ENCODE measurements at regions not wholly inside any gene's neighbourhood (a gene's known extent, or its start where the extent isn't known, plus 50 kb on each side); places are given as distances from the start of the nearest gene placed in this dataset.

DNA sequence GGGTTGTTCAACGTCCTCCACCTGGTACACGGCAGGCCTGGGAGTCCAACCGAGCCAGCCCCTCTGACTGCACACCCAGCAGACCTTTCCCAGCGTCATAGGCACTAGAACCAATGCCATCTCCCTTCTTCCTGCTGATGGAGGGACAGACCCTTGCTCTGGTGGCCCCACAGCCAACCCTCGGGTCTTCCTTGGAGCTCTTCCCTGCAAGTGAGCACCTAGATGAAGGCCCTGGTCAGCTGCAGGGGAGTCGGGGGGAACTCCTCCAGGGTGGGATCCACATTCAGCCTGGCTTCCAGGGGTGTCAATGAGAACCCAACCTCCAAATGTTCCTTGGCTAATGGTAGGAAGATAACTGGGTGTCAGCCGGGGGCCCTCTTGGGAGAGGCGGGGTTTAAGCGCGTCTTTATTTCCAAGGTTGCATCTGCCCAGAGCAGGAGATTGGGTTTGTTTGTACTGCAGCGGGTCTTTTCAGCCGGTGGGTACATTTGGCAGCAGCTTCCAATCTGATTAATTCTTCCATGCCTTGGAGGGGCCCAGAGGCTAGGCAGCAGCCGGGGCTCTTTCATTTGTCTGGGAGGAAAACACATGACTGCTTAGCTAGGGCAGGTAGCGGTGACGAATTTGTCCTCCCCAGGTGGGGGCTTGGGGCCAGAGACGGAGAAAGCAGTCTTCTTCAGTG is 56.0 kb upstream of the SHISAL1 start:
- no peak overlapping the region for H3K4me3 ChIP-seq (ENCODE audit: low read depth, low read length)
- no peak for DNase-seq (ENCODE audit: low read depth)
- no peak for TF ChIP-seq MAX (IDR thresholded peaks at IDR 0.05; ENCODE audit: low read depth, low read length)
- TF ChIP-seq MYC (IDR thresholded peaks at IDR 0.05; ENCODE audit: low read depth, low read length): no peak
- TF ChIP-seq, protein P1, sequence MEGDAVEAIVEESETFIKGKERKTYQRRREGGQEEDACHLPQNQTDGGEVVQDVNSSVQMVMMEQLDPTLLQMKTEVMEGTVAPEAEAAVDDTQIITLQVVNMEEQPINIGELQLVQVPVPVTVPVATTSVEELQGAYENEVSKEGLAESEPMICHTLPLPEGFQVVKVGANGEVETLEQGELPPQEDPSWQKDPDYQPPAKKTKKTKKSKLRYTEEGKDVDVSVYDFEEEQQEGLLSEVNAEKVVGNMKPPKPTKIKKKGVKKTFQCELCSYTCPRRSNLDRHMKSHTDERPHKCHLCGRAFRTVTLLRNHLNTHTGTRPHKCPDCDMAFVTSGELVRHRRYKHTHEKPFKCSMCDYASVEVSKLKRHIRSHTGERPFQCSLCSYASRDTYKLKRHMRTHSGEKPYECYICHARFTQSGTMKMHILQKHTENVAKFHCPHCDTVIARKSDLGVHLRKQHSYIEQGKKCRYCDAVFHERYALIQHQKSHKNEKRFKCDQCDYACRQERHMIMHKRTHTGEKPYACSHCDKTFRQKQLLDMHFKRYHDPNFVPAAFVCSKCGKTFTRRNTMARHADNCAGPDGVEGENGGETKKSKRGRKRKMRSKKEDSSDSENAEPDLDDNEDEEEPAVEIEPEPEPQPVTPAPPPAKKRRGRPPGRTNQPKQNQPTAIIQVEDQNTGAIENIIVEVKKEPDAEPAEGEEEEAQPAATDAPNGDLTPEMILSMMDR (IDR thresholded peaks at IDR 0.05; ENCODE audit: low read depth, low read length): no peak
- TF ChIP-seq POLR2A (IDR thresholded peaks at IDR 0.05; ENCODE audit: extremely low read depth, insufficient read length): no peak

DNA sequence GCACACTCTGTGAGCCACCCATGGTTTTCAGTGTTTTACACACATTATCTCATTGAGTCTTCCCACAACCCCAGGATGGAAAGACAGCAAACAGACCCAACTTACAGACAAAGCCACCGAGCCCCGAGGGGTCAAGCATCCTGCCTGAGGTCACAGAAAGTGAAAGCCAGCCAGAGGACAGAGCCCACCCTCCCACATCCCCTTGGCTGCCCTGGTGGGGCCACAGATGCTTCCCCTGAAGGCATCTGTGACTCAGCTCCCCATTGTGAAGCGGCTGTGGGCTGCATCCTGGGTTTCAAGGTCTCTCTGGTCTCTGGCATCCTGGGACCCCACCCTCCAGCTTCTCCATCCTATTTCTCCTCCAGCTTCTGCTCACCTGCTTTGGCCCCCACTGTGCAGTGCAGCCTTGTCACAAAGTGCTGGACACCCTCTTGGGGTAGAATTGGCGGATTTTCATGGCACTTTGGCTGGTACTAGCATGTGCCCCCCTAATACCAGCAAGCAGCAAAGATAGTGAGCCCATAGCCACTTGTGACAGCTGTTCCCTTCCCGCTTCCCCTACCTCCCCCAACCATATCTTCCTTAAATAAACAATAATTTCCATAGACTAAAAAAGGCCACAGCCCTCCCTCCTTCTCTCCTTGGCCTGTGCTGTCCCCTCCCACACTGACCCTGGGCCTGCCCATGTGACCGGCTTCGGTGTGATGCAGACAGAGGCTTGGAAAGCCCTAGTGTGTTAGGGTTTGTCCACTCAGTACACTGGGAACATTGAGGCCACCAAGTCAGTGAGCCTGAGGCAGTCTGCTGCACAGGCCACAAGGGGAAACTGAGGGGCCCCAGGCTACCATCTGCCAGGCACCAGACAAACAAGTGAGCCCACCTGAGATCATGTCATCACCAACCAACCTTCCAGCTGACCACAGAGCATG is 53.9 kb upstream of the SHISAL1 start:
- no peak for TF ChIP-seq POLR2A (IDR thresholded peaks at IDR 0.05; ENCODE audit: extremely low read depth, insufficient read length)
- TF ChIP-seq, protein P1 (IDR thresholded peaks at IDR 0.05; ENCODE audit: low read depth, low read length): no peak
- TF ChIP-seq MAX (IDR thresholded peaks at IDR 0.05; ENCODE audit: low read depth, low read length): no peak
- no peak for TF ChIP-seq MYC (IDR thresholded peaks at IDR 0.05; ENCODE audit: low read depth, low read length)
- no peak for DNase-seq (ENCODE audit: low read depth)
- no peak overlapping the region for H3K4me3 ChIP-seq (ENCODE audit: low read depth, low read length)

GRCh38 chr22:44365832-44366231 is 53.1 kb upstream of the SHISAL1 start:
- no peak overlapping the region for H3K4me3 ChIP-seq (ENCODE audit: low read depth, low read length)
- no peak for DNase-seq (ENCODE audit: low read depth)
- TF ChIP-seq MAX (IDR thresholded peaks at IDR 0.05; ENCODE audit: low read depth, low read length) (no peak), MYC (IDR thresholded peaks at IDR 0.05; ENCODE audit: low read depth, low read length) (no peak), POLR2A (IDR thresholded peaks at IDR 0.05; ENCODE audit: extremely low read depth, insufficient read length) (no peak)
- TF ChIP-seq, protein P1 (IDR thresholded peaks at IDR 0.05; ENCODE audit: low read depth, low read length): no peak

DNA sequence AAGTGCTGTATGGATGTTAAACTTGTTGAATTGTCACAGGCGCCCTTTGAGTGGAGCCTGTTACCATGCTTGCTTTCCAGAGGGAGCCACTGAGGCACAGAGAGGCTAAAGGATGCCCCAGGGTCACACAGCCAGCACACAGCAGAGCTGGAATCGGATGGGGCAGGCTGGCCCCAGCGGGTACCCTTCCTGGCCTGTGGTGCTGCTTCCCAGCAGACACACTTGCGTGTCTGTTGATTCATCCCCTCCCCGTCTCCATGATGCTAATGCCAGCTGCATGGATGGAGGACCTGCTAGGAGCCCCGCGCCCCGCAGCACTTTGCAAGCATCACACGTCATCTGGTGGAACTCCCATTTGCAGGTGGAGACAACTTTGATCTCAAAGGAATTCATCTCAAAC is 52.4 kb upstream of the SHISAL1 start:
- no peak for TF ChIP-seq POLR2A (IDR thresholded peaks at IDR 0.05; ENCODE audit: extremely low read depth, insufficient read length)
- no peak for TF ChIP-seq MAX (IDR thresholded peaks at IDR 0.05; ENCODE audit: low read depth, low read length)
- TF ChIP-seq MYC (IDR thresholded peaks at IDR 0.05; ENCODE audit: low read depth, low read length): no peak
- TF ChIP-seq, protein P1 (IDR thresholded peaks at IDR 0.05; ENCODE audit: low read depth, low read length): no peak
- no peak overlapping the region for H3K4me3 ChIP-seq (ENCODE audit: low read depth, low read length)
- DNase-seq (ENCODE audit: low read depth): no peak

GRCh38 chr22:44364751-44365130 is 52.0 kb upstream of the SHISAL1 start:
- TF ChIP-seq MAX (IDR thresholded peaks at IDR 0.05; ENCODE audit: low read depth, low read length) (no peak), MYC (IDR thresholded peaks at IDR 0.05; ENCODE audit: low read depth, low read length) (no peak), POLR2A (IDR thresholded peaks at IDR 0.05; ENCODE audit: extremely low read depth, insufficient read length) (no peak)
- TF ChIP-seq, protein P1 (IDR thresholded peaks at IDR 0.05; ENCODE audit: low read depth, low read length): no peak
- no peak for DNase-seq (ENCODE audit: low read depth)
- no peak overlapping the region for H3K4me3 ChIP-seq (ENCODE audit: low read depth, low read length)
